H1 (cell line): ENCODE measurements at regions not wholly inside any gene's neighbourhood (a gene's known extent, or its start where the extent isn't known, plus 50 kb on each side); places are given as distances from the start of the nearest gene placed in this dataset.

Source experiments
- CTCF ChIA-PET: fragments of 300-600 bp; sonication (Branson Sonifier 250); formaldehyde crosslinking; loops from one replicate; lab custom pipeline; 2021; ENCODE audit not compliant: partially characterized antibody; lab: Charles Lee
- POLR2A ChIA-PET: fragments of 300-600 bp; sonication (Branson Sonifier 250); formaldehyde crosslinking; loops from one replicate; lab custom pipeline; 2021; ENCODE audit warnings: inconsistent platforms; ENCODE audit not compliant: partially characterized antibody; lab: Charles Lee
- DNase-seq, 2 experiments: peaks; one replicate each; pipeline versions ENCODE4 v3.0.0 to v3.0.0-alpha.2; 2010 to 2022; ENCODE audit warnings: low spot score in 2 of 2, low read depth in 1 of 2, mixed read lengths in 1 of 2
- FAIRE-seq: peaks from 2 replicates; lab custom pipeline; 2011; peaks lifted over from hg19 to GRCh38; lab: Jason Lieb, UNC
- H2AFZ ChIP-seq: 2 replicates; pipeline ENCODE4 v1.8.1; 2012; ENCODE audit warnings: low read length, inconsistent platforms
- H2AK5ac ChIP-seq: 2 replicates; pipeline ENCODE4 v1.6.1; 2013; ENCODE audit warnings: low read depth, low read length
- H2BK120ac ChIP-seq: replicated peaks from 2 replicates; pipeline ENCODE3; 2013; ENCODE audit warnings: low read depth, low read length, inconsistent platforms
- H2BK12ac ChIP-seq: 2 replicates; pipeline ENCODE4 v1.6.1; 2013; ENCODE audit warnings: low read depth, low read length
- H2BK15ac ChIP-seq: 2 replicates; pipeline ENCODE4 v1.6.1; 2013; ENCODE audit warnings: low read length
- H2BK20ac ChIP-seq: 2 replicates; pipeline ENCODE4 v1.6.1; 2013; ENCODE audit warnings: low read length
- H2BK5ac ChIP-seq: 2 replicates; pipeline ENCODE4 v1.6.1; 2013; ENCODE audit warnings: low read depth, low read length
- H3K14ac ChIP-seq: 2 replicates; pipeline ENCODE4 v1.6.1; 2013; ENCODE audit warnings: inconsistent platforms; ENCODE audit not compliant: insufficient read length
- H3K18ac ChIP-seq: 2 replicates; pipeline ENCODE4 v1.6.1; 2013; ENCODE audit warnings: low read length; ENCODE audit errors: extremely low read depth
- H3K23ac ChIP-seq: 2 replicates; pipeline ENCODE4 v1.6.1; 2013; ENCODE audit warnings: inconsistent platforms; ENCODE audit not compliant: insufficient read length
- H3K23me2 ChIP-seq: 2 replicates; pipeline ENCODE4 v1.6.1; 2013; ENCODE audit warnings: low read depth, low read length
- H3K27ac ChIP-seq: 2 replicates; pipeline ENCODE4 v1.6.1; 2011; ENCODE audit warnings: low read depth, low read length, inconsistent platforms
- H3K27me3 ChIP-seq, 4 experiments: replicated peaks in 1 of 4; 1 replicate in 1 of 4; 2 replicates in 3 of 4; pipeline versions ENCODE4 v1.6.1 to v1.8.1; 2011 to 2013; ENCODE audit warnings: low read length in 3 of 4, mild to moderate bottlenecking in 3 of 4, inconsistent platforms in 2 of 4, mixed read lengths in 2 of 4, moderate library complexity in 1 of 4; ENCODE audit not compliant: control insufficient read depth in 3 of 4, insufficient read depth in 3 of 4; ENCODE audit errors: extremely low read depth in 1 of 4
- H3K36me3 ChIP-seq, 4 experiments: 2 replicates each; pipeline versions ENCODE4 v1.6.1 to v1.8.1; 2011 to 2013; ENCODE audit warnings: mild to moderate bottlenecking in 4 of 4, low read length in 3 of 4, moderate library complexity in 2 of 4, control low read depth in 1 of 4, inconsistent platforms in 1 of 4; ENCODE audit not compliant: insufficient read depth in 4 of 4, control insufficient read depth in 2 of 4
- H3K4ac ChIP-seq: replicated peaks from 2 replicates; pipeline ENCODE3; 2013; ENCODE audit warnings: low read length, low read depth, mixed read lengths, inconsistent platforms; ENCODE audit not compliant: insufficient read length
- H3K4me1 ChIP-seq, 4 experiments: replicated peaks in 1 of 4; 1 replicate in 1 of 4; 2 replicates in 3 of 4; pipeline versions ENCODE4 v1.6.1 to v1.8.1; 2011 to 2013; ENCODE audit warnings: low read length in 3 of 4, inconsistent platforms in 2 of 4, mixed read lengths in 1 of 4; ENCODE audit not compliant: insufficient read depth in 4 of 4, control insufficient read depth in 3 of 4
- H3K4me2 ChIP-seq, 2 experiments: 2 replicates each; pipeline versions ENCODE4 v1.6.1 to v1.8.1; 2011 to 2013; ENCODE audit warnings: low read depth in 2 of 2, low read length in 2 of 2, control low read depth in 1 of 2, inconsistent platforms in 1 of 2, mild to moderate bottlenecking in 1 of 2; ENCODE audit not compliant: insufficient read depth in 1 of 2
- H3K4me3 ChIP-seq, 4 experiments: fragments of 200-600, 300-600 bp in 1 of 4; sonication (generic), shearing (Covaris generic), sonication (Bioruptor Twin) in 1 of 4; 2 replicates each; pipeline versions ENCODE4 v1.5.1 to v1.8.1; 2011 to 2016; ENCODE audit warnings: low read length in 4 of 4, low read depth in 3 of 4, control low read depth in 2 of 4, inconsistent platforms in 2 of 4, mild to moderate bottlenecking in 2 of 4, mixed read lengths in 1 of 4, moderate library complexity in 1 of 4; ENCODE audit not compliant: insufficient read depth in 2 of 4; ENCODE audit errors: extremely low read depth in 1 of 4
- H3K56ac ChIP-seq: replicated peaks from 2 replicates; pipeline ENCODE3; 2013; ENCODE audit warnings: low read depth, mild to moderate bottlenecking, mixed read lengths, low read length, inconsistent platforms; ENCODE audit not compliant: insufficient read length
- H3K79me1 ChIP-seq: 2 replicates; pipeline ENCODE4 v1.6.1; 2013; ENCODE audit warnings: low read depth, low read length, control low read depth
- H3K79me2 ChIP-seq, 2 experiments: 2 replicates each; pipeline versions ENCODE4 v1.6.1 to v1.8.1; 2012 to 2013; ENCODE audit warnings: low read length in 2 of 2, mild to moderate bottlenecking in 2 of 2, inconsistent platforms in 1 of 2; ENCODE audit not compliant: insufficient read depth in 2 of 2, control insufficient read depth in 1 of 2
- H3K9ac ChIP-seq, 4 experiments: replicated peaks in 1 of 4; 1 replicate in 1 of 4; 2 replicates in 3 of 4; pipeline versions ENCODE4 v1.6.1 to v1.8.1; 2011 to 2013; ENCODE audit warnings: low read depth in 3 of 4, low read length in 3 of 4, control low read depth in 2 of 4, mild to moderate bottlenecking in 2 of 4, moderate library complexity in 2 of 4, inconsistent platforms in 1 of 4; ENCODE audit errors: extremely low read depth in 1 of 4
- H3K9me3 ChIP-seq, 2 experiments: 2 replicates each; pipeline versions ENCODE4 v1.6.1 to v1.8.1; 2012 to 2013; ENCODE audit warnings: mild to moderate bottlenecking in 2 of 2, moderate library complexity in 2 of 2, control low read depth in 1 of 2, inconsistent platforms in 1 of 2, low read depth in 1 of 2, low read length in 1 of 2, mixed read lengths in 1 of 2; ENCODE audit not compliant: insufficient read depth in 2 of 2
- H4K20me1 ChIP-seq, 2 experiments: replicated peaks in 1 of 2; 2 replicates each; pipeline versions ENCODE3 to v1.8.1; 2011 to 2013; ENCODE audit warnings: inconsistent platforms in 2 of 2, low read length in 2 of 2, mild to moderate bottlenecking in 1 of 2; ENCODE audit not compliant: insufficient read depth in 2 of 2, control insufficient read depth in 1 of 2
- H4K5ac ChIP-seq: 2 replicates; pipeline ENCODE4 v1.6.1; 2013; ENCODE audit warnings: low read length, low read depth, mixed read lengths, inconsistent platforms; ENCODE audit not compliant: insufficient read length
- H4K8ac ChIP-seq: 2 replicates; pipeline ENCODE4 v1.8.0; 2013; ENCODE audit warnings: mild to moderate bottlenecking, moderate library complexity, low read length, inconsistent platforms; ENCODE audit not compliant: insufficient read depth; ENCODE audit errors: extremely low read depth
- H4K91ac ChIP-seq: replicated peaks from 2 replicates; pipeline ENCODE3; 2013; ENCODE audit warnings: low read length, mixed read lengths, inconsistent platforms; ENCODE audit not compliant: insufficient read length
- CREB1 ChIP-seq: IDR thresholded peaks from 2 replicates; pipeline ENCODE4 v1.6.1; 2012; ENCODE audit warnings: inconsistent platforms
- KDM5A ChIP-seq: fragments of 200-600 bp; IDR thresholded peaks from 2 replicates; pipeline ENCODE4 v1.7.1; 2012; ENCODE audit warnings: mild to moderate bottlenecking, low read length, inconsistent platforms, mixed read lengths
- RAD21 ChIP-seq, 2 experiments: IDR thresholded peaks in 1 of 2; conservative IDR thresholded peaks in 1 of 2; 2 replicates each; pipeline ENCODE4 v1.6.1; 2011; ENCODE audit warnings: low read depth in 2 of 2, low read length in 2 of 2, improper control_type of control experiment in 1 of 2, inconsistent platforms in 1 of 2, mild to moderate bottlenecking in 1 of 2, moderate library complexity in 1 of 2
- SIRT6 ChIP-seq: IDR thresholded peaks from one replicate; pipeline ENCODE4 v1.7.1; 2012; ENCODE audit warnings: low read length, inconsistent platforms
- SP4 ChIP-seq: IDR thresholded peaks from 2 replicates; pipeline ENCODE4 v1.6.1; 2012; ENCODE audit warnings: low read length, inconsistent platforms
- SUZ12 ChIP-seq: fragments of 200-600 bp; sonication (generic); IDR thresholded peaks from 2 replicates; pipeline ENCODE4 v1.6.1; 2012; ENCODE audit warnings: mild to moderate bottlenecking, inconsistent platforms, low read length, moderate library complexity, mixed read lengths
- ZNF274 ChIP-seq: IDR thresholded peaks from 2 replicates; pipeline ENCODE4 v1.7.0; 2012; ENCODE audit warnings: low read length, borderline replicate concordance; ENCODE audit errors: extremely low read depth
- WGBS, 2 experiments: shearing (Covaris generic) in 1 of 2; methylation state at CpG; one replicate each; pipeline versions ENCODE4 v1.1.6 to v1.1.7; 2013 to 2015; ENCODE audit warnings: low lambda C conversion rate in 2 of 2, mixed read lengths in 2 of 2, inconsistent platforms in 1 of 2, low coverage in 1 of 2, missing lambda C conversion rate in 1 of 2; ENCODE audit not compliant: insufficient replicate concordance in 2 of 2, insufficient coverage in 1 of 2, insufficient read length in 1 of 2; ENCODE audit errors: extremely low coverage in 1 of 2, missing lambda C conversion rate in 1 of 2; 5-methylcytosine and 5-hydroxymethylcytosine counted together

DNA sequence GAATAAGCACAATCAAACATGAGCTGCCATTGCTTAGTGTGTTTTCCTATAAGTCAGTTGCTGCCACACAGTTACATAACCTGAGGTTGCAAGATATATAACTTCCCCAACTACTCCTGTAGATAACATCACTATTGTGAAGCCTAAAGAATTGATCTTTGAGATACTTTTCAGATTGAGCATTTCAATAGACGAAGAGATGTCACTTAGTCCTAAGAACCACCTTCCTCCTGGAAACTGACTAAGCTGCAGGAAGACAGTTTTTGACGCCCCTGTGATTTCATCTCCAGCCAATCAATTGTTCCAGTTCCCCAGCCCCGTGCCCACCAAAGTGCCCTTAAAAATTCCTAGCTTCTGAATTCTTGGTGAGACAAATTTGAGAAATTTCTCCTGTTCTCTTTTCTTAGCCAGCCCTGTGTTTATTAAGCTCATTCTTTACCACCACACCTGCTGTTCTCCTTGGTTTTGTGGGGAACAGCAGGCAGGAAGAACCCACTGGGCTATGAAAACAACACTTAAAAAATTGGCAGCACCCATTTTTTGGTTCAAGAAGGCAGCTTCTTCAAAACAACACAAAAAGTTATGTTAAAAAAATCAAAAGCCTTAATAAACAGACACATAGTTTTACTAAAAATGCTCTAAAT lies 317.1 kb upstream of the PABPC4L start:
- Histone ChIP-seq H4K5ac (peak overlapping the region; percentile 55), H3K4me1 (peaks cover 0 to 8% (median 5%) of the 10 kb centered on the region in 4 experiments; a peak in 3 of 7 replicates), H2BK120ac (peak overlapping the region; percentile 88)
- no peak for TF ChIP-seq SUZ12
- TF ChIP-seq CREB1 = no peak
- no peak for TF ChIP-seq SIRT6
- no peak for TF ChIP-seq RAD21 (IDR thresholded peaks at IDR 0.05 in 1 of 2, conservative IDR thresholded peaks at IDR 0.05 in 1 of 2; ENCODE audit: low read depth in 2 of 2, low read length in 2 of 2)
- no peak for TF ChIP-seq SP4
- TF ChIP-seq ZNF274 = no peak
- TF ChIP-seq KDM5A = no peak
- TF ChIP-seq, all 59 proteins: peak for 0
- Histone ChIP-seq H2BK12ac (no peak overlapping the region), H3K18ac (no peak overlapping the region), H3K56ac (no peak overlapping the region), H3K23ac (no peak overlapping the region), H3K14ac (no peak overlapping the region), H2AK5ac (no peak overlapping the region), H3K79me2 (no peaks in the 10 kb centered on the region), H3K36me3 (no peaks in the 10 kb centered on the region), H3K9me3 (no peaks in the 10 kb centered on the region), H4K91ac (no peak overlapping the region), H4K8ac (no peak overlapping the region), H3K4me3 (0 out of 8 replicates have a peak overlapping the region, but pooled peaks of 1 of the 4 experiments have one; percentile 11), H3K23me2 (no peaks in the 10 kb centered on the region), H3K27ac (peak overlapping the region; percentile 30; the same call in 1 of the 2 replicates), H3K27me3 (no peaks in the 10 kb centered on the region), H3K4me2 (peak overlapping the region in 1 of 2 experiments; percentile 10; a peak in 2 of 4 replicates), H3K79me1 (no peaks in the 10 kb centered on the region), H3K4ac (no peak overlapping the region), H4K20me1 (no peaks in the 10 kb centered on the region), H2BK20ac (0 out of 2 replicates have a peak overlapping the region, but pooled peaks have one; percentile 28), H2BK5ac (no peak overlapping the region; the same call in 1 of the 2 replicates), H2AFZ (0 out of 2 replicates have a peak overlapping the region, but pooled peaks have one; percentile 50), H2BK15ac (no peak overlapping the region), H3K9ac (no peak overlapping the region)
- FAIRE-seq = peak; percentile 45
- POLR2A ChIA-PET = no interaction called here
- CTCF ChIA-PET = interaction anchor here (1.3 to 1.7 kb wide), 3 partner anchors 12 to 417 kb away, joined by 3 to 5 read pairs (median 5); no protein-coding TSS in a partner anchor
- no peak for DNase-seq
- 34% methylated on average over 3 of the region's 3 CpGs; no CpG with 5 or more reads in 1 of the 2 experiments for WGBS, 2 experiments
